ENCODE measurements at regions not wholly inside any gene's neighbourhood (a gene's known extent, or its start where the extent isn't known, plus 50 kb on each side); places are given as distances from the start of the nearest gene placed in this dataset.
"Not testable (repeated sequence)": the region's sequence is repeated elsewhere in the genome, so short reads cannot be mapped to it uniquely, and the experiment has no call there.

- not testable (repeated sequence) for DNase-seq (ENCODE audit: low read depth)
Measured at GRCh38 chr18:28727189-28727588, 550.3 kb upstream of the CDH2 start.

- DNase-seq (ENCODE audit: low read depth), result peak; percentile 48
Measured at GRCh38 chr18:28725876-28726275, 548.9 kb upstream of the CDH2 start.

GRCh38 chr18:28723506-28723905 lies 546.6 kb upstream of the CDH2 start:
- DNase-seq (ENCODE audit: low read depth), result no peak

DNA sequence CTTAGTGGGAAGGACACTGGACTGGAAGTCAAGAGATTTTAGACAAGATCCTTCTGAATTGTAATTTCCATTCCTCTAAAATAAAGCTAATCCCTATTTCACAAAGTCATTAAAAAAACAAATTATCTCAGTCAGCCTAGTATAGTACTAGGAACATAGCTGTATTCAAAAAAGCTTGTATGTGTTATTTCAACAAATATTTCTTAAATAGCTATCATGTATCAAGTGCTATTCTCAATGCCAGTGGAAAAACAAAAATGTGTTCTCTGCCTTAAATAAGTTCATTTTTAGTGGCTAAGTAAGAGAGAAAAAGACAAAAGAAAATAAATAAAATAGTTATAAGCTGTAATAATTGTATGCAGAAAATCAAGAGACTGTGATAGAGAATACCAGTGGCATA lies 541.8 kb upstream of the CDH2 start:
- DNase-seq (ENCODE audit: low read depth), result no peak

DNA sequence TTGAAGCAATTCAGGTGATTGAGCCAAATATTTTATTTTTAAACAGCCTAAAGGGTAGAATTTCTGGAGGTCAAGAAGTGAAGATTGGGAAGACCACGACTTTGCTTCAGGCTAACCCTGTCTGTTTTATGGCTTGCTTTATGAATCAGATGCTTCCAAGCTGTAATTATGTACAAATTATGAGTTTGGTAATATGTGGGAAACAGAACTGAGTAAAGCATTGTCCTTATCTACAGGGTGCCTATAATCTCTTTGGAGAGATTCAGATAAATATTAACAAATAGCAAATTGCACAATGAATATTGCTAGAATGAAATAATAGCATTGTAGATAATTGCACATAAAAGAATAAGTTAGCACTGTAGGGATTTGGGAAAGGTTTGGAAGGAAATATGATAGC lies 539.4 kb upstream of the CDH2 start:
- DNase-seq (ENCODE audit: low read depth), result no peak

DNA sequence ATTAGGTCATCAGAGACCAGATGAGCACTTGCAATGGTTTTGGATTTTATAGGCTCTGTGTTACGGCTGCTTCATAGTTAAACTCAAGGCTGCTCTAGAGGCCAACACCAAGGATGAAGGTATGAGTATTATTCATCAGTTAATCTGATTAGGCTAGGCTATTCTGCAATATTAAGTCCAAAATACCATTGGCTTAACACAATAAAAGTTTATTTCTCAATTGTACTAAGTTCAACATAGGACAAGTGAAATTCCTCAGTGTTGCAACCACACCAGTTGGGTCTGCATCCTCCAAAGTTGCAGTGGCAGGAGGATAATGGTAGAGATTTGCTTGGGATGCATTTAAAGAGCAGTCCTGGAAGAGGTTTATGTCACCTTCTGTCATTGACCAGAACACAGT lies 538.3 kb upstream of the CDH2 start:
- DNase-seq (ENCODE audit: low read depth), result no peak

DNA sequence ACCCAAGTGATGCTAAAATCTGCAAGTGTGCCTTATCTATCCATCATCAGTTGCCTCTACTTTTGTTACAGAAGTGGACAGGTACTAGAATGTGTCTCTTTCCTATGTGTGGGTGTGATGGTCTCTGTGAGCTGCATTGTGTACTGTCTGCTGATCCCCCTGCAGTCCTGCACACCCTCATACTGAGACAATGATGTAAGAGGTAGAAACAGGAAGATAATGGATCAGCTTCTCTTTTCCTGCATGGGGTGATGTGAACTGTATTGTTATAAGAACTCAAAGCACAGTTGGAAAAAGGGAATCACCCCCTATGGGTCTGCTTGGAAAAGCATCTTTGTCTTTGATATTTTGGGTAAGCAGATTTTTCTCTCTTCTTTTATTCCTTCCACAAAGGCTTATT lies 537.6 kb upstream of the CDH2 start:
- no peak for DNase-seq (ENCODE audit: low read depth)

GRCh38 chr18:28712796-28713425 lies 536.0 kb upstream of the CDH2 start:
- DNase-seq (ENCODE audit: low read depth), result no peak

- no peak for DNase-seq (ENCODE audit: low read depth)
Measured at GRCh38 chr18:28712172-28712571, 535.2 kb upstream of the CDH2 start.

DNA sequence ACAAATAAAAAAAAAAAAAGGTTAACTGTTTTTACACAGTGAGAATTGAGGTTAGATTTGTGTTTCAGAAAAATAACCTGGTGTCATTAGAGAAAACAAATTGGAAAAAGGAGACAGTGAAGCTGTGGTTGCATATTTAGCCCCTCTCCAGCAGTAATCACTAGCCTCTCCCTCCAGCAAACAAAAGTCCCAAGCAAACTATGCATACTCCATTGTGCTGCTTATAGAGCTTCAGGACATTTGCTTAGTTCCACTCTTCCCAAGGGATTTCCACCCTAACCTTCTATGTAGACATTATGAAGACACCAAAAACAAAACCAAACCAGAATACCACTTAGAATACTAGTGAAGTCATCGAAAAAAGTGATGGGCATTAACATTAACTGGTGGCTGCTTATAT lies 534.2 kb upstream of the CDH2 start:
- no peak for DNase-seq (ENCODE audit: low read depth)

- no peak for DNase-seq (ENCODE audit: low read depth)
Measured at GRCh38 chr18:28707006-28707405, 530.1 kb upstream of the CDH2 start.

- DNase-seq (ENCODE audit: low read depth), result no peak
Measured at GRCh38 chr18:28706397-28706796, 529.5 kb upstream of the CDH2 start.

DNA sequence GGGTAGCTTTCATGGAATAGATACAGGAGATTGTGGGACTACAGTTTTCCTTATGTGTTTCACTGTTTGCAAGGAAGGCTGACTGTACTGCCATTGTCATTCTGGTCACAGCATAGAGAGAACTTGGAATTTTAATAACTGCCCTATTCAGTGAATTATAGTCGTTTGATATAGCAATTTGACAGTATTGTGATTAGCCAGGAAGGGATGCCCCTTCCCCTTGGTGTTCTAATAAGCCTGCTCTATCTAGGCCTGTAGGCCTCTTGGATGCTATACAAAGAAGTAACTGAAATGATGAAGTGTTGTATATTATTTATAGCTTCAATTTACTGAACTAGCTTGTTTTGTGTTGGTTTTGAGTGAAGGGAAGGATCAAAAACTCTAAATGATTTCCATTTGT lies 528.6 kb upstream of the CDH2 start:
- DNase-seq (ENCODE audit: low read depth), result no peak

GRCh38 chr18:28692337-28692736 lies 515.4 kb upstream of the CDH2 start:
- DNase-seq (ENCODE audit: low read depth), result no peak

DNA sequence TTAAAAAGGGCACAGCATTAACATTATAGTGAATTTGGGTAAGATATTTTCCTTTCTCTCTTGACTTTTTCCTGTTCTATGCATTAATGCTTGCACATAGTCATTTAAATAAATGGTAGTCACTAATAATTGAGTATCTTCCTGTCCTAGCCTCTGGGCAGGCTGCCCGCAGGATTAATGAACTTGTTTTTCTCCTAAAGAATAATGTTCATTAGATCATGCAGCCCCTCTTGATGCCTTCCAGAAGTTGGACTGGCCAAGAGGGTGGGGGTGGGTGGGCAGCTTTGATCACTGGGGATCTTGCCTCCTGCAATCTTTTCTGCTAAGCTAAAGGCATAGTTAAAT lies 514.5 kb upstream of the CDH2 start:
- no peak for DNase-seq (ENCODE audit: low read depth)

DNA sequence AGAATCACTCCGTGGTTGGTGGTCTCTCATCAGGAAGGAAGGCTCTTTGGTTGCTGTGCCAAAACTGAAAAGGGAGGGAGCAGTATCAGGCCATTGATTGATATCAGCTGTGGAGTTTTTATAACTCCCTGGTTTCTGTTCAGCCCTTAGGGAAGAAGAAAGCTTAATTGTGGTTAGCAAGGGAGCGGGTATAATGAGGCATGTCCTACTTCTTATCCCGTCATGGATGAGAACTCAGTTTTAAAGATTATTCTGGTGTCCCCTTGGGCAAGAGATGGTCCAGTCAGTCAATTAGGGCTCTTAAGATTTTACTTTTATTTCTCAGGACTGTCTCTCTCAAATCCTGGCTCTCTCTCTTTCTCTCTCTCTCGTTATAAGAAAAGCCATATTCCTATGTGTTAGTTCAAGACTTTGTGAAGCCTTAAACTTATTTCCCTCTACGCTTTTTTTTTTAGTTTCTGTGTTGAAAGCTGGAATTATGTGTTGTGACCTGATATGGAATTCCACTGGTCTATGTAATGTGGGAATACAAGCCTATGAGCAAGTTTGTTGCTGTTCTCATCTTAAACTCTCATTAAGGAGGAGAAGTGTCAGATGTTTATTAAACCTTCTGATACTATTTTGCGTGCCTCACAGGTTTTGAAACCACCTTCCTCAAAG lies 514.0 kb upstream of the CDH2 start:
- no peak for DNase-seq (ENCODE audit: low read depth)

DNA sequence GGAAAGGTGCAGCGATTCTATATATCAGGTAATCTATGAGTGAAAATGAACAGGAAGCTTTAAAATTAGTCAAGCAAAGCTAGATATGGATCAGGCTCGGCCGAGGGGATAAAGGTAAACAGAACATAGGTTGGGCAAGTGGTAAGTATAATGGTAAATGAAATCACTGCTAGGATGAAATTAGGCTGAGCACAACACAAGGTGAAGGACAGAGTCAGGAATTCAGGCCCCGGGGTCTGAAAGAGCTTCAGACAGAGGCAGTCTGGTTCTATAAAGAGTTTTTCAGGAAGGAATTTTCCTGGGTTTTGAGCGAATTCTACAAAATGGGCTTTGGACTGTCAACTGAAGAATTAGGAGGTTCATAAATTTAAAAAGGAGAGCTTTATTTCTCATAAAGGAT lies 513.2 kb upstream of the CDH2 start:
- no peak for DNase-seq (ENCODE audit: low read depth)

DNA sequence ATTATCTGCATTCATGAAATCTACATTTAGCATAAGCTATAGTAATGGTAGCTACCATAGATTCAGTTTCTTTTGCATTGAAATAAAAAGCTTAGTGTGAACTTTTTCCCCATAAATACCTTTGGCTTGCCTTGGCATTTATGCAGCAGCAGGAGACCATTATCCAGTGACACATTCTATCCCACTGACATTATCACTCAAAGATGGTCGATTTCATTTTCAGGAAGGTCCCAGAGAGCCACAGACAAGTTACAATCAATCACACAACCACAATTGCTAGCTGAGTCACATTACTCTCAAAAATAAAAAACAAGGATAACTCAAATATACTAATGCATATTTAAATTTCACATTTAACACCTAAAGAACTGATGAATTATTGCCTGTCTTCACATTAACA lies 512.7 kb upstream of the CDH2 start:
- DNase-seq (ENCODE audit: low read depth), result no peak

- no peak for DNase-seq (ENCODE audit: low read depth)
Measured at GRCh38 chr18:28684746-28685355, 507.9 kb upstream of the CDH2 start.

DNA sequence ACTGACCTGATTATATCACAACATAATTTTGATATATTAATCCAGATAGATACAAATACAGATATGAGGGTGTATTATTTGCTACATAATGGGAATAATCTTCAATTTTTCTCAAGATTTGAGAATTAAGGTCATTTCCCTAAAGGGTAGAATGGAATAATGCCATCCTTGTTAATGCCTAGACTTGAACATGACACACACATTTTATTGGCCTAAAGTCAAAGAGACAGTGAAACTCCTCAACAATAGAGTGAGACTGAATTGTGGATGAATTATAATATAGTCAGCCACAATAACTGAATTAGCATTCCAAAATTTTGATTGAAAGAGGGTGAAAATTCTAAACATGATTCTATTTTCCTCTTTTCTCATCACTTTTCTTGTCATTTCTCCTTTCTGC lies 506.0 kb upstream of the CDH2 start:
- no peak for DNase-seq (ENCODE audit: low read depth)

DNA sequence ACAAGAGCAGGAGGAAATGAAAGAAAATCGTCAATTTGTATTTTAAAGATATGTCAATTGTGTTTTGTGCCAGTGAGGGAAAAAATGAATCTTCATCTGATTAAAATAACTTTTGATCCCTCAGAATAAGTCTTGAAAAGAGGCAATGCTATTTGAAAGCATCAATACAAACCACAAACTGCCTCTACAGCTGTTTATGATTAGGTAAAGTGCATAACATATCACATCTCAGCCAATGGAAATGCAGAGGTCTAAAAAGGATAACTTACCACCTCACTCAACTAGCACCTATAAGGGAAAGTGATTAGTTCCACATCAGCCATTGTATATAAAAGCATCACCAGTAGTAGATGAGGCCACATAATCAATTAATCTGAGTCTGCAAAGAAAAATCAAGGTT lies 492.2 kb upstream of the CDH2 start:
- no peak for DNase-seq (ENCODE audit: low read depth)

DNA sequence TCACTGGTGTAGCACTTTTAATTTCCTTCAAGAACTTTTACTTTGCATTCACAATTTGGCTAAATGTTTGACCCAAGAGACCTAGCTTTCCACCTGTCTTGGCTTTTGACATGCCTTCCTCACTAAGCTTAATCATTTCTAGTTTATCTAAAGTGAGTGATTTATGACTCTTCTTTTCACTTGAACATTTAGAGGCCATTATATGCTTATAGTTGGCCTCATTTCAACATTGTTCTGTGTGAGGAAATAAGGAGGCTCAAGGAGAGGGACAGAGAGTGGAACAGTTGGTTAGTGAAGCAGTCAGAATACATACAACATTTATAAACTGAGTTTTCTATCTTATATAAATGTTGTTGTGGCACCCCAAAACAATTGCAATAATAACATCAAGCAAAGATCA lies 489.3 kb upstream of the CDH2 start:
- no peak for DNase-seq (ENCODE audit: low read depth)

GRCh38 chr18:28657961-28658360 lies 481.0 kb upstream of the CDH2 start:
- no peak for DNase-seq (ENCODE audit: low read depth)

DNA sequence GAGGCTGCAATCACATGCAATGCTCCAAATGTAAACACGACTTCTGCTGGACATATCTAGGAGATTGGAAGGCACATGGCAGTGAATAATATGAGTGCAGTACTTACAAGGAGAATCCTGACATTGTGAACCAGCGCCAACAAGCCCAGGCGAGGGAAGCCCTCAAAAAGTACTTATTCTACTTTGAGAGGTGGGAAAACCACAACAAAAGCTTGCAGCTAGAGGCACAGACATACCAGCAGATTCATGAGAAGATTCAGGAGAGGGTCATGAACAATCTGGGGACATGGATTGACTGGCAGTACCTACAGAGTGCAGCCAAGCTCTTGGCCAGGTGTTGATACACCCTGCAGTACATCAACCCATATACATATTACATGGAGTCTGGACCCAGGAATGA lies 475.7 kb upstream of the CDH2 start:
- DNase-seq (ENCODE audit: low read depth), result no peak
